Spleen (tissue), 7 donors: ENCODE measurements at regions not wholly inside any gene's neighbourhood (a gene's known extent, or its start where the extent isn't known, plus 50 kb on each side); places are given as distances from the start of the nearest gene placed in this dataset.

ENCODE experiments used
- POLR2A ChIP-seq, 3 donors: fragments of 450-650 bp; IDR thresholded peaks; one replicate each; pipeline ENCODE4 v1.5.1; 2017; ENCODE audit warnings: antibody characterized with exemption in 3 of 3, mild to moderate bottlenecking in 1 of 3
- POLR2AphosphoS5 ChIP-seq, 3 donors: sonication (generic); formaldehyde crosslinking; IDR thresholded peaks; one replicate each; pipeline ENCODE4 v1.5.1; 2017; ENCODE audit warnings: antibody characterized with exemption in 3 of 3
- TF ChIP-seq, protein P1 (sequence below), 11 experiments: fragments of 200-600 bp in 7 of 11; fragments of 450-650 bp in 4 of 11; sonication (generic) in 4 of 11; IDR thresholded peaks in 8 of 11; conservative IDR thresholded peaks in 3 of 11; 1 replicate in 7 of 11; 2 replicates in 4 of 11; pipeline versions ENCODE4 v1.4.0 to v1.8.0; 2016 to 2021; ENCODE audit warnings: antibody characterized with exemption in 11 of 11, inconsistent platforms in 4 of 11, mild to moderate bottlenecking in 1 of 11
- donor health status: DM: no; HTN: no; CAD: no; lungs with moderate emphysema.
- donor health status: DM: no; HTN: no; CAD: no.
- donor health status: DM: no; HTN: no; CAD: no.

DNA sequence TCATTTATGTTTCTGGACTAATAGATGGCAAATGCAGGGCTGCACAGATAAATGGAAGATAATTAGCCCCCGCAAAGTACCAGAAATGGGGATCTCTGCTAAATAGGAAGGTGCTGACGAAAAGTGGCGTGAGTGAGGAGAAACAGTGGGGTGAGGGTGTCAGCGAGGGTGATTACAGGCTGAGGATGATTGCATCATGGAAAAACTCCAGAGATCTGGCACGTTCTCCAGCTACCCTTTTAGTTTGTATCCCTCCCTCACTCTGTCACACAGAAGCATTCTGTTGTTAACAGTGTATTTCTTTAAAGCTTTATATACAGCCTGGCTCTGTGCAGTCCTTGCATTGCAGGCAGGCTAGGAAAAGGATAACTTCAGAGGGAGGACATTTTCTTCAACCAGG lies 309.6 kb upstream of the DDX53 start:
- no peak for TF ChIP-seq POLR2A (IDR thresholded peaks at IDR 0.05)
- TF ChIP-seq POLR2AphosphoS5 (IDR thresholded peaks at IDR 0.05): no peak
- TF ChIP-seq, protein P1, sequence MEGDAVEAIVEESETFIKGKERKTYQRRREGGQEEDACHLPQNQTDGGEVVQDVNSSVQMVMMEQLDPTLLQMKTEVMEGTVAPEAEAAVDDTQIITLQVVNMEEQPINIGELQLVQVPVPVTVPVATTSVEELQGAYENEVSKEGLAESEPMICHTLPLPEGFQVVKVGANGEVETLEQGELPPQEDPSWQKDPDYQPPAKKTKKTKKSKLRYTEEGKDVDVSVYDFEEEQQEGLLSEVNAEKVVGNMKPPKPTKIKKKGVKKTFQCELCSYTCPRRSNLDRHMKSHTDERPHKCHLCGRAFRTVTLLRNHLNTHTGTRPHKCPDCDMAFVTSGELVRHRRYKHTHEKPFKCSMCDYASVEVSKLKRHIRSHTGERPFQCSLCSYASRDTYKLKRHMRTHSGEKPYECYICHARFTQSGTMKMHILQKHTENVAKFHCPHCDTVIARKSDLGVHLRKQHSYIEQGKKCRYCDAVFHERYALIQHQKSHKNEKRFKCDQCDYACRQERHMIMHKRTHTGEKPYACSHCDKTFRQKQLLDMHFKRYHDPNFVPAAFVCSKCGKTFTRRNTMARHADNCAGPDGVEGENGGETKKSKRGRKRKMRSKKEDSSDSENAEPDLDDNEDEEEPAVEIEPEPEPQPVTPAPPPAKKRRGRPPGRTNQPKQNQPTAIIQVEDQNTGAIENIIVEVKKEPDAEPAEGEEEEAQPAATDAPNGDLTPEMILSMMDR (IDR thresholded peaks at IDR 0.05 in 8 of 11, conservative IDR thresholded peaks at IDR 0.05 in 3 of 11): no peak
